Type B pancreatic cell (in vitro differentiated cells): ENCODE measurements at regions not wholly inside any gene's neighbourhood (a gene's known extent, or its start where the extent isn't known, plus 50 kb on each side); places are given as distances from the start of the nearest gene placed in this dataset.

Source experiments
- DNase-seq: peaks from one replicate; pipeline ENCODE4 v3.0.0; 2021; ENCODE audit warnings: mixed read lengths; ENCODE audit not compliant: unreplicated experiment; ENCODE audit errors: extremely low spot score
- H3K27ac Mint-ChIP-seq: 2 replicates; pipeline ENCODE4 v1.8.0; 2021; ENCODE audit warnings: mild to moderate bottlenecking, mixed read lengths
- H3K27me3 Mint-ChIP-seq: 2 replicates; pipeline ENCODE4 v1.8.0; 2021; ENCODE audit warnings: mixed read lengths
- H3K36me3 Mint-ChIP-seq: 2 replicates; pipeline ENCODE4 v1.8.0; 2021; ENCODE audit warnings: mixed read lengths
- H3K4me1 Mint-ChIP-seq: one replicate; pipeline ENCODE4 v1.8.0; 2021; ENCODE audit warnings: mixed read lengths; ENCODE audit not compliant: unreplicated experiment
- H3K4me3 Mint-ChIP-seq: 2 replicates; pipeline ENCODE4 v1.8.0; 2021; ENCODE audit warnings: mild to moderate bottlenecking, mixed read lengths
- H3K9me3 Mint-ChIP-seq: 2 replicates; pipeline ENCODE4 v1.8.0; 2021; ENCODE audit warnings: mixed read lengths
- TF ChIP-seq, protein P1 (sequence below): fragments of 200-600 bp; sonication (generic); conservative IDR thresholded peaks from 2 replicates; pipeline ENCODE4 v1.5.0; 2021; ENCODE audit warnings: antibody characterized with exemption, mild to moderate bottlenecking

GRCh38 chr3:140844072-140844471, 97.6 kb upstream of the SLC25A36 start:
- Mint-ChIP-seq H3K27ac (no peak overlapping the region), H3K27me3 (peaks cover 32% of the 10 kb centered on the region), H3K9me3 (no peaks in the 10 kb centered on the region), H3K4me3 (no peak overlapping the region), H3K36me3 (no peaks in the 10 kb centered on the region), H3K4me1 (peaks cover 7% of the 10 kb centered on the region)
- TF ChIP-seq, protein P1, sequence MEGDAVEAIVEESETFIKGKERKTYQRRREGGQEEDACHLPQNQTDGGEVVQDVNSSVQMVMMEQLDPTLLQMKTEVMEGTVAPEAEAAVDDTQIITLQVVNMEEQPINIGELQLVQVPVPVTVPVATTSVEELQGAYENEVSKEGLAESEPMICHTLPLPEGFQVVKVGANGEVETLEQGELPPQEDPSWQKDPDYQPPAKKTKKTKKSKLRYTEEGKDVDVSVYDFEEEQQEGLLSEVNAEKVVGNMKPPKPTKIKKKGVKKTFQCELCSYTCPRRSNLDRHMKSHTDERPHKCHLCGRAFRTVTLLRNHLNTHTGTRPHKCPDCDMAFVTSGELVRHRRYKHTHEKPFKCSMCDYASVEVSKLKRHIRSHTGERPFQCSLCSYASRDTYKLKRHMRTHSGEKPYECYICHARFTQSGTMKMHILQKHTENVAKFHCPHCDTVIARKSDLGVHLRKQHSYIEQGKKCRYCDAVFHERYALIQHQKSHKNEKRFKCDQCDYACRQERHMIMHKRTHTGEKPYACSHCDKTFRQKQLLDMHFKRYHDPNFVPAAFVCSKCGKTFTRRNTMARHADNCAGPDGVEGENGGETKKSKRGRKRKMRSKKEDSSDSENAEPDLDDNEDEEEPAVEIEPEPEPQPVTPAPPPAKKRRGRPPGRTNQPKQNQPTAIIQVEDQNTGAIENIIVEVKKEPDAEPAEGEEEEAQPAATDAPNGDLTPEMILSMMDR = no peak
- DNase-seq = no peak

DNA sequence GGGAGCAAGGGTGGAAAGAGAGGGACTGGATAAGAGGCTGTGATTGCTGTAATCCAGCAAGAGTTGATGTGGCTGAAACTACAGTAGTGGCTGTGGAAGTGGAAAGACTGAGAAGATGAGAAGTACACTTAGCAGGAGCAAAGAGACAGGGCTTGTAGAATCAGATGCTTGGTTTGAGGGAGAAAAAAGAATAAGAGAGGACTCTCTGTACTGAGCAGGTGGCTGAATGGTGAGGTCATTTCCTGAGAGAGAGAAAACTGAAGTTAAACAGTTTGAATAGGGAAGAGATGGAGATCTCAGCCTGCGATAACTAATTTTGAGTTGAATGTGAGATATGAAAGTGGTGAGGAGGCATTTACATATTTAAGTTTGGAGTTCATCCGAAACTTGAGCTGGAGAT, 95.8 kb upstream of the SLC25A36 start:
- H3K27me3 Mint-ChIP-seq = peaks cover 40% of the 10 kb centered on the region
- DNase-seq = no peak
- H3K4me1 Mint-ChIP-seq = peaks cover 7% of the 10 kb centered on the region
- H3K36me3 Mint-ChIP-seq = no peaks in the 10 kb centered on the region
- TF ChIP-seq, protein P1 = no peak
- no peaks in the 10 kb centered on the region for H3K9me3 Mint-ChIP-seq
- H3K27ac Mint-ChIP-seq = no peak overlapping the region
- no peak overlapping the region for H3K4me3 Mint-ChIP-seq

- Mint-ChIP-seq H3K27me3 (peaks cover 40% of the 10 kb centered on the region), H3K36me3 (no peaks in the 10 kb centered on the region), H3K27ac (no peak overlapping the region), H3K4me1 (no peaks in the 10 kb centered on the region), H3K9me3 (no peaks in the 10 kb centered on the region), H3K4me3 (no peak overlapping the region)
- TF ChIP-seq, protein P1 = no peak
- DNase-seq = no peak
Measured at GRCh38 chr3:140848666-140849065, 93.0 kb upstream of the SLC25A36 start.

DNA sequence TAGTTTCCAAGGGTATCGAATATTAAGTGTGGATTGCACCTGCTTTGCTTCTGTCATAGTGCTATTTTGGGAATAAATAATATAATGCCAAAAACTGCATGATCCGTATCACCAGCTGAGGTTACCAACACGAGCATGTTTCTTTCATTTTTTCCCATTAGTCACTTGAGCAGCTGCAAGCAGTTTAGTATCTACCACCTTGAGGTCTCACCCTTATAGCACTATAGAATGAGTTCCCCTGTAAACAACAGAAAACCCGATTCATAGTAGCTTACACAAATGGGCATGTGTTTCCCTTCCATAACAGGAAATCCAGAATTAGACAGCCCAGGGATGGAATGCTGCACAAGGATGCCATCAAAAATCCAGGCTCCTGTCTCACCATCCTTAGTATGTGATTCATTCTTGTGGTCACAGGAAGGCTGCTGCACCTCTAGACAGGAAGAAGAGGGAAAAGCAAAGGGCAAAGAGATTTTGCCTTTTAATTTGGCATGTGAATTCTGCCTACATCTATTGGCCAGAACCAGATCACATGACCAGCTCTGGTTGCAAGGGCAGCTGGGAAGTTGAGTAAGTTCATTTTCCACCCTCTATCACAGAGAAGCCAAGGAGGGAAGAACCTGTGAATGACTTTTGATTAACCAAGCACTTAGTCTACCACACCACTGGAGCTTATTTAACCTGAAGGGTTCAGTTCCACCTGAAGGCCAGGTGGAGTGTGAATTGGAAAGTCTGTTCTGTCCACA, 91.3 kb upstream of the SLC25A36 start:
- Mint-ChIP-seq H3K9me3 (no peaks in the 10 kb centered on the region), H3K27ac (no peak overlapping the region), H3K4me3 (no peak overlapping the region), H3K27me3 (peaks cover 35% of the 10 kb centered on the region), H3K4me1 (peaks cover 7% of the 10 kb centered on the region), H3K36me3 (no peaks in the 10 kb centered on the region)
- TF ChIP-seq, protein P1 = no peak
- no peak for DNase-seq

- Mint-ChIP-seq H3K36me3 (no peaks in the 10 kb centered on the region), H3K27ac (peak overlapping the region; percentile 44), H3K9me3 (no peaks in the 10 kb centered on the region), H3K4me1 (peaks cover 7% of the 10 kb centered on the region), H3K27me3 (no peaks in the 10 kb centered on the region), H3K4me3 (peak overlapping the region; percentile 9)
- no peak for DNase-seq
- TF ChIP-seq, protein P1 = no peak
Measured at GRCh38 chr3:140854961-140855360, 86.7 kb upstream of the SLC25A36 start.
